Adrenal gland (tissue), 9 donors: ENCODE measurements at regions not wholly inside any gene's neighbourhood (a gene's known extent, or its start where the extent isn't known, plus 50 kb on each side); places are given as distances from the start of the nearest gene placed in this dataset.
"Not testable (repeated sequence)": the region's sequence is repeated elsewhere in the genome, so short reads cannot be mapped to it uniquely, and the experiment has no call there.

Experiments
- DNase-seq, 7 donors: peaks; one replicate each; pipeline ENCODE4 v3.0.0-alpha.2; 2019 to 2020
- H3K27ac ChIP-seq, 5 donors: fragments of 200-600 bp; sonication (generic) in 4 of 5; 1 replicate in 3 of 5; 2 replicates in 2 of 5; pipeline versions ENCODE4 v1.5.1 to v1.8.0; 2016 to 2020; ENCODE audit warnings: mild to moderate bottlenecking in 1 of 5
- H3K27me3 ChIP-seq: fragments of 200-600 bp; 2 replicates; pipeline ENCODE4 v1.8.0; 2021
- H3K36me3 ChIP-seq, 2 donors: fragments of 200-600 bp; replicated peaks in 1 of 2; 1 replicate in 1 of 2; 2 replicates in 1 of 2; pipeline versions ENCODE4 v1.5.1 to v1.8.0; 2018 to 2022
- H3K4me1 ChIP-seq, 2 donors: fragments of 200-600 bp; replicated peaks in 1 of 2; 1 replicate in 1 of 2; 2 replicates in 1 of 2; pipeline versions ENCODE4 v1.5.1 to v1.8.0; 2018 to 2021
- H3K4me3 ChIP-seq, 4 donors: fragments of 200-600 bp; sonication (generic) in 3 of 4; one replicate each; pipeline ENCODE4 v1.5.1; 2016 to 2018
- H3K9me3 ChIP-seq, 3 donors: fragments of 200-600 bp; sonication (generic) in 1 of 3; replicated peaks in 1 of 3; 1 replicate in 2 of 3; 2 replicates in 1 of 3; pipeline versions ENCODE4 v1.5.1 to v1.8.0; 2016 to 2021
- POLR2A ChIP-seq, 2 donors: fragments of 450-650 bp; IDR thresholded peaks; one replicate each; pipeline ENCODE4 v1.6.1; 2017; ENCODE audit warnings: antibody characterized with exemption in 2 of 2, mild to moderate bottlenecking in 2 of 2, moderate library complexity in 1 of 2
- WGBS, 4 donors: extraction: QIAGEN DNeasy Blood & Tissue Kit in 2 of 4; methylation state at CpG; one replicate each; pipeline versions ENCODE4 v1.1.5 to v1.1.7; 2013 to 2017; 5-methylcytosine and 5-hydroxymethylcytosine counted together
- intact Hi-C, 2 donors: fragments of 100-400 bp; cut with DNase I; formaldehyde crosslinking; loops; one replicate each; pipeline versions ENCODE4 v1.14.1 to v1.15.0; 2022 to 2023
- TF ChIP-seq, protein P1 (sequence below), 6 experiments: fragments of 450-650 bp in 4 of 6; fragments of 200-600 bp in 2 of 6; sonication (generic) in 1 of 6; IDR thresholded peaks; 1 replicate in 5 of 6; 2 replicates in 1 of 6; pipeline versions ENCODE4 v1.5.1 to v1.8.0; 2016 to 2021; ENCODE audit warnings: antibody characterized with exemption in 6 of 6, mild to moderate bottlenecking in 2 of 6, moderate library complexity in 1 of 6
- donor health status: healthy with polysubstance abuse.
- donor health status: Bipolar disorder and iron deficiency.
- donor health status: DM: yes; HTN: yes; CAD: no.
- donor health status: DM: no; HTN: no; CAD: no.
- donor health status: DM: no; HTN: no; CAD: no.

DNA sequence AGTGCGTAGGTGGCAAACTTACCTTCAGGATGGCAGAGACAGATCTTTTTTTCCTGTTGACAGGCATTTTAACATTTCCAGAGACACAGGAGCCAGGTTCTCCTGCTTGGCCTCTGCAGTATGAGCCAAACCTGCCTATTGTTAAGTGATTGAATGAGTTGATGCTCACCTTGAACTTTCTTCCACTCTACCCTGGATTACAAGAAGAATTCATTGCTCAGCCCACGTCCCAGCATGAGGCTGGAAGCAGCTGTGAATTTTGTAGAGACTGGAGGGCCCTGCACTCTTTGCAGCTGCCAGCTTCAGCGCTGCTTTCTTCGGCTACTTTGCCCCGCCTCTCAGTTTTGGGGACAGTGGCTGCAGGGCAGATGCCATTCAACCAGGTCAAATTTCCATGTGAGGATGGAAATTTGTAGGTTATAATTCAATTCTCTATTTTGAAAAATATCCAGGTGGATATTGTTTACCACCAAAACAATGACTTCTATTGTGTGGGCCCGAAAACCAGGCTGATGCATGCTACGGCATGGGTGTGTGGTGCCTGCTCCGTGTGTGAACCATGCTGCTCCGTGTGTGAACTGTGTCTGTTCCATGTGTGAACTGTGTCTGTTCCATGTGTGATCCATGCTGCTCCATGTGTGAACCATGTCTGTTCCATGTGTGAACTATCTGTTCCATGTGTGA lies 75.2 kb upstream of the METTL9 start:
- no peaks in the 10 kb centered on the region for H3K36me3 ChIP-seq

DNA sequence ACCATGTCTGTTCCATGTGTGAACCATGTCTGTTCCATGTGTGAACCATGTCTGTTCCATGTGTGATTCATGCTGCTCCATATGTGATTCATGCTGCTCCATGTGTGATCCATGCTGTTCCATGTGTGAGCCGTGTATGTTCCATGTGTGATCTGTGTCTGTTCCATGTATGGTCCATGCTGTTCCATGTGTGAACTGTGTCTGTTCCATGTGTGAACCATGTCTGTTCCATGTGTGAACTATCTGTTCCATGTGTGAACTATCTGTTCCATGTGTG lies 74.7 kb upstream of the METTL9 start:
- WGBS, 4 donors = 90 to 98% (median 97%) methylated on average over 1 of the region's 1 CpG
- H3K4me1 ChIP-seq, H3K27ac ChIP-seq, intact Hi-C loops, H3K27me3 ChIP-seq, H3K9me3 ChIP-seq, H3K4me3 ChIP-seq, DNase-seq, H3K36me3 ChIP-seq: not testable (repeated sequence)

More for the DNA sequence above, 75.2 kb upstream of the METTL9 start:
- H3K4me1 ChIP-seq = no peaks in the 10 kb centered on the region
- no peak for TF ChIP-seq POLR2A (IDR thresholded peaks at IDR 0.05)
- TF ChIP-seq, protein P1, sequence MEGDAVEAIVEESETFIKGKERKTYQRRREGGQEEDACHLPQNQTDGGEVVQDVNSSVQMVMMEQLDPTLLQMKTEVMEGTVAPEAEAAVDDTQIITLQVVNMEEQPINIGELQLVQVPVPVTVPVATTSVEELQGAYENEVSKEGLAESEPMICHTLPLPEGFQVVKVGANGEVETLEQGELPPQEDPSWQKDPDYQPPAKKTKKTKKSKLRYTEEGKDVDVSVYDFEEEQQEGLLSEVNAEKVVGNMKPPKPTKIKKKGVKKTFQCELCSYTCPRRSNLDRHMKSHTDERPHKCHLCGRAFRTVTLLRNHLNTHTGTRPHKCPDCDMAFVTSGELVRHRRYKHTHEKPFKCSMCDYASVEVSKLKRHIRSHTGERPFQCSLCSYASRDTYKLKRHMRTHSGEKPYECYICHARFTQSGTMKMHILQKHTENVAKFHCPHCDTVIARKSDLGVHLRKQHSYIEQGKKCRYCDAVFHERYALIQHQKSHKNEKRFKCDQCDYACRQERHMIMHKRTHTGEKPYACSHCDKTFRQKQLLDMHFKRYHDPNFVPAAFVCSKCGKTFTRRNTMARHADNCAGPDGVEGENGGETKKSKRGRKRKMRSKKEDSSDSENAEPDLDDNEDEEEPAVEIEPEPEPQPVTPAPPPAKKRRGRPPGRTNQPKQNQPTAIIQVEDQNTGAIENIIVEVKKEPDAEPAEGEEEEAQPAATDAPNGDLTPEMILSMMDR (IDR thresholded peaks at IDR 0.05) = no peak
- no peak overlapping the region for H3K27ac ChIP-seq
- no peak overlapping the region for H3K4me3 ChIP-seq
- no peaks in the 10 kb centered on the region for H3K27me3 ChIP-seq
- WGBS, 4 donors = 85 to 90% (median 88%) methylated on average over 9 of the region's 9 CpGs
- H3K9me3 ChIP-seq = no peaks in the 10 kb centered on the region
- intact Hi-C loops = no loop called here
- DNase-seq = peak in 1 of 7 donors; percentile 11

DNA sequence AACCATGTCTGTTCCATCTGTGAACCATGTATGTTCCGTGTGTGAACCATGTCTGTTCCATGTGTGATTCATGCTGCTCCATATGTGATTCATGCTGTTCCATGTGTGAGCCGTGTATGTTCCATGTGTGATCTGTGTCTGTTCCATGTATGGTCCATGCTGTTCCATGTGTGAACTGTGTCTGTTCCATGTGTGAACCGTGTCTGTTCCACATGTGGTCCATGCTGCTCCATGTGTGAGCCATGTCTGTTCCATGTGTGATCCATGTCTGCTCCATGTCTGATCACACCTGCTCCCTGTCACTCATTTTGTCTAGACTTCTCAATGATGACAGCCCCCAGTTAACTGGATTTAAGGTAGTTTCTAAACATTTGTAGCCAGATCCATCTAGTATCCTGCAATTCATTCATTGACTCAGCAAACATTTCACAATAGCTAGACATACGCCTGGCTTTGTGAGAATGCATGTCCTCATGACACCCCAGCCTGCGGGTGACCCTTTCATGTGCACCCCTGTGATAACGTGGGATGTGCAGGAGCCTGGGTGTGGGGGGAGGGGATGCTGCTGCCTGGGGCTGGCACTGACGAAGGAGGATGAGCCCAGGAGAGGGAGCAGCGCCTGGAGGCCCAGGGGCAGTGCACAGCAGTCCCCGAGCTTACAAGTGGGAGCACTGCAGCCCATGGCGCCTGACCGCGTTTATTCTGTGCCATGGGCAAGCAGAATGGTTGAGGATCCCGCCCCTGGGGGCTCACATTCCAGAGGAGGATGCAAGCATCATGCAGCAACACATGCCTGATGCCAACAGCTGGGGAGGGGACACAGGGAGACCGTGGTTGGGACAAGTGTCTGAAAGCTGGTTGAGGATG lies 74.1 kb upstream of the METTL9 start:
- H3K36me3 ChIP-seq, intact Hi-C loops, H3K4me3 ChIP-seq, H3K27ac ChIP-seq, H3K9me3 ChIP-seq, H3K27me3 ChIP-seq, H3K4me1 ChIP-seq: not testable (repeated sequence)
- WGBS, 4 donors = 68 to 72% (median 72%) methylated on average over 14 of the region's 14 CpGs
- DNase-seq = peak in 2 of 7 donors; percentile 49

DNA sequence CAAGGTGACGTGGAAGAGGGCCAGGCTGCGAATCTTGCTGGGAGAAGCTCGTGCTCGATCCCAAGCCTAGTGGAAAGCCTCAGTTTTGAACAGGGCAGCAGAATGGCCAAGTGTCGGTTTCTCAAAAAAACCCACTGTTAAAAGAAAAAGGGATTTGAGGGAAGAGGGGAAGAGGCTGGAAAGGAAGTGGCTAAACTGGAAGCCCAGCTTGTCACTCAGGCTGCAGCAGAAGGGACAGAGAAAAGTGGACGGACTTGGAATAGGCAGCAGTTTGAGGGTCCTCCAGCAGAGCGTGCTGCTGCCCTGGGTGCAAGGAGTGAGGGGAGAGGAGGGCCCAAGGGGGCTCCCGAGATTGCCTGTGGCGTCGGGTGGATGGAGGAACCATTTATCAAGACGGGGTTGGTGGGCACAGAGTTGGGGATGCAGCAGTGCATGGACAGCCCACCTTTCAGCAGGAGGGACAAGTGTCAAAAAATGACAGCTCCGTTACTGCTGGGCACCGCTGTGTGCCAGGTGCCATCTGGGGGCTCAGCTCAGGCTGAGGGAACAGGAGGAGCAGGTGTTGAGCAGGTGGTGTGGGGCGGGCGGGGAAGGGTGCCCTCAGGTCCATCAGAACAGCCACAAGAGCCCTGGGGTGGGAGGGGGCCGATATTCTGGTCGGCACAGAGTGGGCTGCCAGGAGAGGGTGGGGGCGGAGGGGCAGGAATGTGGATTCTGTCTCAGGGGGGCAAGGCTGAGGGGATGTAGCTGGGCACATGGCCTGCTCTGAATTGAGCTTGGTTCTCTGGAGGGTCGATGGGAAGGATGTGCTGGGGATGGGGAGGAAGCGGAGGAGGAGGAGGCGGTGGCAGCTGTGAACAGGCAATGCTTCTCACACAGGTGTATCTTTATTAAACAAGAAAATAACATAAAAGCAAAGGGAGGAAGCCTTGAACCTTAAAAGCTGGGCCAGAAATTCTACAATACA lies 73.1 kb upstream of the METTL9 start:
- H3K4me3 ChIP-seq, H3K9me3 ChIP-seq, intact Hi-C loops, H3K27ac ChIP-seq, H3K4me1 ChIP-seq, H3K27me3 ChIP-seq, H3K36me3 ChIP-seq: not testable (repeated sequence)
- peak in 1 of 7 donors; percentile 14 for DNase-seq
- 81 to 87% (median 83%) methylated on average over 21 of the region's 21 CpGs for WGBS, 4 donors

DNA sequence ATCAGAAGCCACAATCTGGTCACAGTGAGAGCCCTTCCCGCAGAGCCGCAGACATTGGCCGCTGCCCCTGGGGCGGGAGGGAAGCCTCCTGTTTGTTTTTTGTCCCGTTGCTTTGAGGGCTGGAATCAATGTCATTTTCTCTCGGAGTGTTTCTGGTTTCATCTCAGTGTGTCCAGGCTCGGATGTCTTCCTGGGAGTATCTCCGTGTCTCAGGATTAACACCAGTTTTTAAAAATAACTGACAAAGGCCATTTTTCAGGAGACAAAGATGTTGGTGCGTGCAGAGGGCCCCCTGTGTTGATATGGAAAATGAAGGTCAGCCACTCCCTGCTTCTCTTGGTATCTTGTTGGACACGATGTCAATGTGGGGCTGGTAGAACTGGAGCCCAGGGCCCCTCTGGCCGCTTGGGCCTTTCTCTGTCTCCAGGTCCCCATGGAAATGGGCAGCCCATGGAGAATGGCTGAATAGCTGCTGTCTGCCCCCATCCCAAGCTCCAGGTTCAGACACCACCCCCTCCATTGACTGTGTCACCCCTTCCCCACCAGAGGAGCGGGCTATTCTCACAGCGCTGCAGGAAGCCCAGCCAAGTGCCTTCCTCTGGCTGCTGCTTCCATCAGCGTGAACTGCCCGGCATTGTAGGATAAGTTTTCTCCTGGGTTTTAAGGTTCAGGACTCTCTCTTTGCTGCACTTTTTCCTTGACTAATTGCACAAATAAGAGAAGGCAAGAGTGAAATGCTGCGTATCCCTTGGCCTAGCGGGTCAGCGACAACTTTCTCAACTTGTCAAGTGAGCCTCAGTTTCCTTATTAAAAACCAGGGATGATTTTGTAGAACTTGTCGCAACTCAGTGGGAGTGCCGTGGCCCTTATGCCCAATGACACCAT lies 72.2 kb upstream of the METTL9 start:
- Histone ChIP-seq H3K27ac (no peak overlapping the region), H3K4me1 (no peaks in the 10 kb centered on the region), H3K4me3 (no peak overlapping the region), H3K27me3 (no peaks in the 10 kb centered on the region), H3K36me3 (no peaks in the 10 kb centered on the region), H3K9me3 (no peaks in the 10 kb centered on the region)
- peak in 1 of 7 donors; percentile 13 for DNase-seq
- intact Hi-C loops = no loop called here
- 83 to 86% (median 85%) methylated on average over 20 of the region's 20 CpGs for WGBS, 4 donors
- TF ChIP-seq, protein P1 (IDR thresholded peaks at IDR 0.05) = no peak
- TF ChIP-seq POLR2A (IDR thresholded peaks at IDR 0.05) = no peak

DNA sequence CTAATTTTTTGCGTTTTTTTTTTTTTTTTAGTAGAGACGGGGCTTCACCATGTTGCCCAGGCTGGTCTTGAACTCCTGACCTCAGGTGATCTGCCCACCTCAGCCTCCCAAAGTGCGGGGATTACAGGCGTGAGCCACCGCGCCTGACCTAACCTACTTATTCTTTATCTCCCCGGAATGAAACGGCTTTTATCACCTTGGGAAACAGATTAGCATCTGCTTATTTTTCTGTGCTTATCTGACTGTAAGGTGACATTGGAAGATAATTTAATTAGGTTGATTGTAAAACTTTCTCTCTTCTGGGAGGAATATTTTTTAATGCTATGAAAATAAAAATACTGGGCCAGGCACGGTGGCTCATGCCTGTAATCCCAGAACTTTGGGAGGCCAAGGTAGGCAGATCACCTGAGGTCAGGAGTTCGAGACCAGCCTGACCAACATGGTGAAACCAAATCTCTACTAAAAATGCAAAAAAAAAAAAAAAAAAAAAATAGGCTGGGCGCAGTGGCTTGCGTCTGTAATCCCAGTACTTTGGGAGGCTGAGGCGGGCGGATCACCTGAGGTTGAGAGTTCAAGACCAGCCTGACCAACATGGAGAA lies 70.2 kb upstream of the METTL9 start:
- H3K27ac ChIP-seq, DNase-seq, H3K4me1 ChIP-seq, H3K36me3 ChIP-seq, H3K4me3 ChIP-seq, H3K9me3 ChIP-seq, intact Hi-C loops, H3K27me3 ChIP-seq: not testable (repeated sequence)
- 71 to 82% (median 73%) methylated on average over 13 to 14 of the region's 14 CpGs for WGBS, 4 donors

DNA sequence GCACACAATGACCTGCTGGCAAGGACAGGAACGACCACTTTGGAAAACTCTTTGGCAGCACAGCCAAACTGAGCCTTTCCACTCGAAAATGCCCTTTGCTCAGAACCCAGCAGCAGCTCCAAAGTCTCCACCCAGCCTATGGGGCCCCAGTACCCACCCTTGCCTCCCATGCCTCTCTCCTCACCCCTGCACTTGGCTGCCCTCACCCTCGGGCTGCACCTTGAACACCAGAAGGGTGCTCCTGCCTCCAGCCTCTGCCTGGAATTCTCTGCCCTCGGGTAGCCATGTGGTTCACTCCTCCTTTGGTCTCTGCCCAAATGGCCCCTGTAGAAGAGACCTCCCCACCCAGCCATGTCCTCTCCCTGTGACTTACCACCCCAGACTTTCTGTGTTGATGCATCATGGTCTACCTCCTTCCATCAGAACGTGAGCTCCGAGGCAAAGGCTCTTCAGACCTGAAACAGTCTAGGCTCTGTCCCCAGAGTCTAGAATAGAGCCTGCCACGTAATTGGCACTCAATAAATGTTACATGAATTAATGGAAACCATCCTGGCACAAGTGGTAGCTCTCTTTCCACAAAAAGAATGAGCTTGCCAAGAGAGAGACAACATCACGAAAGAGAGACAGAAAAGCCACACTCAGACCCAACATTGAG lies 68.5 kb upstream of the METTL9 start:
- DNase-seq, intact Hi-C loops, H3K36me3 ChIP-seq, H3K27me3 ChIP-seq, H3K27ac ChIP-seq, H3K4me3 ChIP-seq, H3K4me1 ChIP-seq, H3K9me3 ChIP-seq: not testable (repeated sequence)
- WGBS, 4 donors = 76 to 86% (median 78%) methylated on average over 6 to 7 of the region's 8 CpGs
